Activated CD4-positive, alpha-beta T cell treated with anti-CD3 and anti-CD28 coated beads, Interleukin-10, Interleukin-2, amounts not matched to agents 100 ng/mL and 50 ng/mL, durations not matched to agents 16 hours and 8 hours (primary cell): ENCODE measurements at regions not wholly inside any gene's neighbourhood (a gene's known extent, or its start where the extent isn't known, plus 50 kb on each side); places are given as distances from the start of the nearest gene placed in this dataset.
"Not testable (repeated sequence)": the region's sequence is repeated elsewhere in the genome, so short reads cannot be mapped to it uniquely, and the experiment has no call there.

Experiments
- DNase-seq: peaks from one replicate; pipeline ENCODE4 v3.0.0-alpha.2; 2020

DNA sequence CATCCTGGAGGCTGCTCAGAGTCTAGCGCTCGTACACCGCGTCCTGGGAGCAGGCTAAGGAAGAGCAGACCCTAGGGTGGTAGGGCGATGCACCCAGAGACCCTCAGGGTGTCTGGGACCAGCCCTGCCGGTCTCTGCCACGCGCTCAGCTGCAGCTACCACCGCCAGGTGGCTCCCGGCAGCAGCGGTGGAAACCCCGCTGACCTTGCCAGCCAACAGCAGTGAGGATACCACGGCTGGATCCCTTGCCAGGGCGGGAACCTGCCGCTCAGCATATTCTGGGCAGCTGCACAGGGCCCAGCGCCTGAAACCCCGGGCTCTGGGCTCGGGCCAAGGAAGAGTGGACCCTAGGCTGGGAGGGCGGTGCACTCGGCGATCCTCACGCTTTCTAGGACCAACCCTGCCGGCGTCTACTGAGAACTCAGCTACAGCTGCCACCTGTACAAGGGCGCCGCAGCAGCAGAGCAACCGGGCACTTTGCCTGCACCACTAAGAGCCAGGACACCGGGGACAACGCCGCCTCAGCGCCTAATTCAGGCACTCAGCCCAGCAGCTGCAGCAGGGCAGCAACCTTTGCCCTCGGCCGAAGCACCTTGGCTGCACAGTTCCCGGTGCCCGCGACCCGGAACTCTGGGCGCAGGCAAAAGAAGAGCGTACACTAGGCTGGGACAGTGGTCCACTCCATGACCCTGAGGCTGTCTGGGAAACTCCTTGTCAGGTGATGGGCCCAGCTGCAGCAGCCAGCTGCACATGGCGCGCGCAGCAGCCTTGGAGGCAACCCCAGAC, 80.8 kb downstream of the POTEB2 start:
- DNase-seq, result not testable (repeated sequence)

DNA sequence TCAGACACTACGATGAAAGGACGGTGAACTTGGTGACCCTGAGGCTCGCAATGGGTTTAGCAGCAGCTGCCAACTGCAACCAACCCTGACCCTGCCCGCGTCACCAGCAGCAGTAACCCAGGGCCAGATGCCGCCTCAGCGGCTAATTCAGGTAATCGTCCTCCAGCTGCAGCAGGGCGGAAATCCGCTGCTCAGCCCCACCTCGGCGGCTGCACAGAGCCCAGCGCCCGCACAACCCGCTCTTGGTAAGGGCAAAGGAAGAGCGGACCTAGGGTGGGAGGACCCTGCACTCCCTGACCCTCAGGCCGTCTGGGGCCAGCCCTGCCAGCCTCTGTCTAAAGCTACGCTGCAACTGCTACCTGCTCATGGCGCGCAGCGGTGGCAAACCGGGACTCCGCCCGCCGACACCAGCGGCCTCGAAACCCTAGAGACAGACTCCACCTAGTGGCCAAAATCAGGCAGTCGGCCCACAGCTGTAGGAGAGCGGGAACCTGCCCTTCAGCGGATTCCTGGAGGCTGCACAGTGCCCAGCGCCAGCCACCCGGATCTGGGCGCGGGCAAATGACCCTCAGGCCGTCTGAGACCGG, 82.4 kb downstream of the POTEB2 start:
- peak; percentile 46 for DNase-seq

DNA sequence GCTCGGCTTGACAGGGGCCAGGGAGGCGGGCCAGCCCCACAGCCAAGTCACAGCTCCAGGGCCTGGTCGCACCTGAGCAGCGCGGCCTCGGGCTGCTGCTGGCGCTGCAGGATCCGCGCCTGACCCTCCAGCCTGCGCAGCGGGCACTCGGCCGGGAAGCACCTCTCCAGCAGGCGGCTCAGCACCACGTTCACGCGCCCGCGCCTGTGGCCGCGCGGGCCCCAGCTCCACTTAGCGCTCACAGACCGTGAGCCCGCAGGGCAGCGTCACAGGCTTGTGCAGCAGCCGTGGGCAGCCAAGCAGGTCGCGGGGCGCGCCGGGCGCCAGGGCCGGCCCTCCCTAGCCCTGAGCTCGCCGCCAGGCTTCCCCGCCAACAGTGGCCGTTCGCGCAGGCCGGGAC, 90.7 kb downstream of the POTEB2 start:
- DNase-seq, result not testable (repeated sequence)

DNA sequence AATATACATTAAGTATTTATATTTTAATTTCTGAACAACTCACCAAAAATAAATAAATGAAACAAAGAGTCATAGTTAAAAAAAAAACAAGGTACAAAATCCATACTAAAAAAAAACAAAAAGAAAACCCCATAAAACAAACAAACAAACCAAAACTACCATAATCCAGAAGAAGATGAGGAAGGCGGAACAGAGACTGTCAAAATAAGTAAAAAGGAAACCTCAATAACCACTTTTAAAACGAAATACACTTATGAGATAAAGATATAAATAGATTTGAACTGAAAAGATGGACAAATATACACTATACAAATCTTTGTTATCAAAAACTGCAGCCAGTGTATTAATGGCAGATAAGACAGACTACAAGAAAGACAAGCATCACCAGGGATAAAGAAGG, 98.2 kb downstream of the POTEB2 start:
- DNase-seq, result not testable (repeated sequence)

GRCh38 chr15:20762422-20762821, 103.7 kb downstream of the POTEB2 start:
- not testable (repeated sequence) for DNase-seq

DNA sequence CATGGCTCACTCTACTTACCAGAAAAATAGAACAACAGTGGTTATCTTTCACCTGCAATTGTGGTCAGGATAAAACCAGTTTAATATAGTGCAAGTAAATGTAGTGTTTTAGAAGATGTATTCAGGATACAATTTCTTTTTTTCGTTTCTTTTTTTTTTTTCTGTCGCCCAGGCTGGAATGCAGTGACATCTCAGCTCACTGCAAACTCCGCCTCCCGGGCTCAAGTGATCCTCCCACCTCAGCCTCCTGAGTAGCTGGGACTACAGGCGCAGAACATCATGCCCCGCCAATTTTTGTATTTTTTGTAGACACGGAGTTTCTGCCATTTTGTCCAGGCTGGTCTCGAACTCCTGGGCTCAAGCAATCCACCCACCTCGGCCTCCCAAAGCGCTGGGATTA, 109.7 kb downstream of the POTEB2 start:
- not testable (repeated sequence) for DNase-seq

DNA sequence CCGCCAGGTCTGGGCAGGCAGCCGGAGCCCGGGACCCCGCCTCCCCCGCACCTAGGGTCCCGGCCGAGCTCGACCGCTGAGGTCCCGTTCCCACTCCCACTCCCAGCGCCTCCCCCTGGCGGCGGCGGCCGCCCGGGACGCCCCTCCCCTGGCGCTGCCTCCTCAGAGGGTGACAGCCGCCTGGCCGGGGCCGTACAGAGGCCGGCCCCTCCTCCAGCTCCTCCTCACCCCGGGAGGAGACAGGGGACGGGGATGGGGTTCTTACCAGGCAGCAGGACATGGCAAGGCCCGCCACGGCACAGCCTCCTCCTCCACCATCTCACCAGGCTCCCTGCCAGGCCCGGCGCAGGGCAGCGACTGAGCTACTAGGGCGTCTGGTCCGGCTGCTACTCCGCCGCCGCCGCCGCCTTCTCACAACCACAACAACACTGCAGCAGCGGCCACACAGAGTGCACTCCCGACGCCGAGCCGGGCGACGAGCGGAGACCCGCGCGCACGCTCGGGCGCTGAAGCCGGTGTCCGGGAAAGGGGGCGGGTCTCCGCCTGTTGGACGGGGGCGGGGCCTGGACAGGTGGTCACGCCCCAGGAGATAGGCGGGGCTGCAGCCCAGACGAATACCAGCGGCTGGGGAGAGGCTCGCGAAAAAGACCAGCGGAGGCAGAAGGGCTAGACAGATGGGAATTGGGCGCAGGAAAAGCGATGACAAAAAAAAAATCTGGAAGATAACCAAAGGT, 110.3 kb downstream of the POTEB2 start:
- not testable (repeated sequence) for DNase-seq

GRCh38 chr15:20733493-20733892, 132.6 kb downstream of the POTEB2 start:
- DNase-seq, result not testable (repeated sequence)
